C4-2B (cell line): ENCODE measurements at regions not wholly inside any gene's neighbourhood (a gene's known extent, or its start where the extent isn't known, plus 50 kb on each side); places are given as distances from the start of the nearest gene placed in this dataset.

Experiments used
- CTCF ChIP-seq: fragments of 450-650 bp; conservative IDR thresholded peaks from 2 replicates; pipeline ENCODE4 v1.5.1; 2017; ENCODE audit warnings: mild to moderate bottlenecking
- ZFX ChIP-seq: fragments of 450-650 bp; IDR thresholded peaks from 2 replicates; pipeline ENCODE4 v1.6.1; 2017

DNA sequence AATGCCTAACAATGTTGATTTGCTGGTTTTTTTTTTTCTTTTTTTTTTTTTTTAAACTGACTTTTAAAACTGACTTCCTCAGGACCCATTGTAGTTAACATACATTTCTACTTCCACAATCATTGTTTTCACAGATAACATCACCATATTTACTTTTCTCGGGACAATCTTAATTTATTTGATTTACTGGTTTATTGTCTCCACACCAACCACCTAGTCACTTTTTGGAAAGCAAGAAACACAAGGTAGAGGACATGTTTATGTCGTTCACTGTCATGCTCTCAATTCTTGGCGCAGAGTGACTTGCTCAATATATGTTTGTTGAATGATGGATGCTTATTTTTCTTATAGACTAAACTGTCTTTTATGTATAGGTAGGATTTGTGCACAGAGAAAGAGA is 2280.7 kb downstream of the MAT2B start:
- TF ChIP-seq CTCF (no peak), ZFX (no peak)
